RWPE2 (cell line): ENCODE measurements at regions not wholly inside any gene's neighbourhood (a gene's known extent, or its start where the extent isn't known, plus 50 kb on each side); places are given as distances from the start of the nearest gene placed in this dataset.

Experiments used
- ATAC-seq: fragments of 200-7000 bp; cut with Tn5 transposase; 3 replicates; pipeline ENCODE4 v1.9.1; 2021; ENCODE audit warnings: low read depth
- DNase-seq: peaks from one replicate; pipeline ENCODE4 v3.0.0-alpha.2; 2020; ENCODE audit warnings: low spot score
- H3K27ac ChIP-seq: fragments of 450-650 bp; 2 replicates; pipeline ENCODE4 v1.5.1; 2017; ENCODE audit warnings: mild to moderate bottlenecking; ENCODE audit not compliant: poor library complexity, severe bottlenecking
- H3K27me3 ChIP-seq: fragments of 250-450 bp; sonication (Bioruptor Pico); 2 replicates; pipeline ENCODE4 v1.5.1; 2021; ENCODE audit warnings: mild to moderate bottlenecking, moderate library complexity; ENCODE audit not compliant: insufficient read depth, poor library complexity, severe bottlenecking
- H3K36me3 ChIP-seq: fragments of 250-450 bp; sonication (Bioruptor Pico); 2 replicates; pipeline ENCODE4 v1.5.1; 2020; ENCODE audit warnings: low read depth, mild to moderate bottlenecking, moderate library complexity
- H3K4me1 ChIP-seq: fragments of 250-450 bp; sonication (Bioruptor Pico); 2 replicates; pipeline ENCODE4 v1.5.1; 2021; ENCODE audit warnings: mild to moderate bottlenecking, moderate library complexity; ENCODE audit not compliant: insufficient read depth, poor library complexity, severe bottlenecking
- H3K4me3 ChIP-seq: fragments of 250-450 bp; sonication (Bioruptor Pico); 2 replicates; pipeline ENCODE4 v1.5.1; 2021; ENCODE audit warnings: mild to moderate bottlenecking, moderate library complexity; ENCODE audit not compliant: severe bottlenecking
- H3K9me3 ChIP-seq: fragments of 250-450 bp; sonication (Bioruptor Pico); 2 replicates; pipeline ENCODE4 v1.5.1; 2021; ENCODE audit warnings: mild to moderate bottlenecking, moderate library complexity; ENCODE audit not compliant: severe bottlenecking
- TF ChIP-seq, protein P1 (sequence below): fragments of 450-650 bp; IDR thresholded peaks from one replicate; pipeline ENCODE4 v1.5.1; 2017; ENCODE audit warnings: mild to moderate bottlenecking, moderate library complexity; ENCODE audit not compliant: poor library complexity, severe bottlenecking

DNA sequence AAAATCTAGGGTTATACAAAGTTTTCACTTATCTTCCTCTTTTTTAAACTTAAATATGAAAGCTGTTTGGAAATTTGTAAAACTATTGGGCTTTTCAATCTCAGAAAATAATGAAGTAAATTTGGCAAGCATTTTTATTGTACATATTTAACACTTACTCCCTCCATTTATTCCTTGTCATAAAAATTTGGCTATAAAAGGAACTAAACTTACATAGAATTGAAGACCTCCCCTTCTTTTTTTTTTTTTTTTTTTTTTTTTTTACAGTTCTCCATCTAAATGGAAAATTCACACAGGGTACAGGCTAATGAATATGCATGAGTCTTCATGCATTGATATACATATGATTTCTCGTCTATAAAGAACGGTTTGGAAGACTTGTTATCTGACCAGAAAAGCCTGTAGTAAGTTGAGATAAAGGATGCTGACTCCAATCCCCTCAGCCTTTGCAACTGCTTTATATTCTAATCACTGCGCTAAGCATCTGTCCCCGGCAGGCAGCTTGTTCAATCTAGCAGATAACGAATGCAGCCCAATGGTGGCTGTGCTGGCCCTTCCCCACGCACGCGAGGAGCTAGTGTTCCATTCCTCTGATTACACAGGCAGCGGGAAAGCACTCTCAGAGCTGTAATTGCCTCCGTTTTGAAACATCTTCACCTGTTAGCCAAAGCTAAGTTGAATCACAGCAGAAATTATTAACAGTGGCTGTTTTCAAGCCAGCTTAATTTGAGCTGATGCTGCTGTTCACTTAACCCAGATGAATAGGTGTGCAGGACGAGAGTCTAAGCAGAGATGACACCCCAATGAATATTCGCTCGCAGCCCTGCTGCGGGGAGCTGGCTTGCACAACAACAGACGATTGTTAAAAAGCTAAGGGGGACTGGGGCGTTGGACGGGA is 453.8 kb upstream of the ZNF608 start:
- TF ChIP-seq, protein P1, sequence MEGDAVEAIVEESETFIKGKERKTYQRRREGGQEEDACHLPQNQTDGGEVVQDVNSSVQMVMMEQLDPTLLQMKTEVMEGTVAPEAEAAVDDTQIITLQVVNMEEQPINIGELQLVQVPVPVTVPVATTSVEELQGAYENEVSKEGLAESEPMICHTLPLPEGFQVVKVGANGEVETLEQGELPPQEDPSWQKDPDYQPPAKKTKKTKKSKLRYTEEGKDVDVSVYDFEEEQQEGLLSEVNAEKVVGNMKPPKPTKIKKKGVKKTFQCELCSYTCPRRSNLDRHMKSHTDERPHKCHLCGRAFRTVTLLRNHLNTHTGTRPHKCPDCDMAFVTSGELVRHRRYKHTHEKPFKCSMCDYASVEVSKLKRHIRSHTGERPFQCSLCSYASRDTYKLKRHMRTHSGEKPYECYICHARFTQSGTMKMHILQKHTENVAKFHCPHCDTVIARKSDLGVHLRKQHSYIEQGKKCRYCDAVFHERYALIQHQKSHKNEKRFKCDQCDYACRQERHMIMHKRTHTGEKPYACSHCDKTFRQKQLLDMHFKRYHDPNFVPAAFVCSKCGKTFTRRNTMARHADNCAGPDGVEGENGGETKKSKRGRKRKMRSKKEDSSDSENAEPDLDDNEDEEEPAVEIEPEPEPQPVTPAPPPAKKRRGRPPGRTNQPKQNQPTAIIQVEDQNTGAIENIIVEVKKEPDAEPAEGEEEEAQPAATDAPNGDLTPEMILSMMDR: no peak
- DNase-seq: no peak
- no peaks in the 10 kb centered on the region for H3K27me3 ChIP-seq
- no peak overlapping the region for H3K4me3 ChIP-seq
- H3K9me3 ChIP-seq: no peaks in the 10 kb centered on the region
- H3K27ac ChIP-seq: no peak overlapping the region
- H3K36me3 ChIP-seq: no peaks in the 10 kb centered on the region
- no peak for ATAC-seq
- no peaks in the 10 kb centered on the region for H3K4me1 ChIP-seq

- Histone ChIP-seq H3K9me3 (no peaks in the 10 kb centered on the region), H3K4me1 (no peaks in the 10 kb centered on the region), H3K27me3 (no peaks in the 10 kb centered on the region), H3K36me3 (no peaks in the 10 kb centered on the region), H3K27ac (no peak overlapping the region), H3K4me3 (no peak overlapping the region)
- TF ChIP-seq, protein P1: no peak
- DNase-seq: no peak
- ATAC-seq: no peak
Measured at GRCh38 chr5:125200866-125201373, 454.5 kb upstream of the ZNF608 start.

GRCh38 chr5:125201446-125202052 is 455.1 kb upstream of the ZNF608 start:
- H3K27ac ChIP-seq: no peak overlapping the region
- no peak for ATAC-seq

DNA sequence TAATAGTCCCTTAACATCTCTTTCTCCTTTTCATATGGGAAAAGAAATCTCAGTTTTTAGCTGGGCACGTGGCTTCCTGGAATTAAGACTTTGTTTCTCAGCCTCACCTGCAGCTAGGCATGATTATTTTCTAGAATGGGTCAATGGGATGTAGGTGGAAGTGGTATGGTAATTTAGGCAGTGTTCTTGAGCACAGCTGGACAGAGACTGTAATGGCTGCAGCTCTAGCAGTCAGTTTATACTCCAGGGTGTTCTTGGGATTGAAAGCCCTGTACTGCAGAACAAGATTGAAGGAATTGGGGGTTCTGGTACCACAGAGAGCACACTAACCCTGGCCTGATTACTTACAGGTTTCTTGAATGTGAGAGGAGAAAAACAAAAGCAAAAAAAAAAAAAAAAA is 455.9 kb upstream of the ZNF608 start:
- no peaks in the 10 kb centered on the region for H3K36me3 ChIP-seq
- H3K27ac ChIP-seq: no peak overlapping the region
- DNase-seq: no peak
- no peak overlapping the region for H3K4me3 ChIP-seq
- ATAC-seq: no peak
- TF ChIP-seq, protein P1: no peak
- no peaks in the 10 kb centered on the region for H3K9me3 ChIP-seq
- H3K27me3 ChIP-seq: no peaks in the 10 kb centered on the region
- H3K4me1 ChIP-seq: no peaks in the 10 kb centered on the region

More at GRCh38 chr5:125201446-125202052, 455.1 kb upstream of the ZNF608 start:
- Histone ChIP-seq H3K36me3 (no peaks in the 10 kb centered on the region), H3K9me3 (no peaks in the 10 kb centered on the region), H3K4me3 (no peak overlapping the region), H3K27me3 (no peaks in the 10 kb centered on the region), H3K4me1 (no peaks in the 10 kb centered on the region)
- TF ChIP-seq, protein P1: no peak
- no peak for DNase-seq
